CD14-positive monocyte (primary cell): ENCODE measurements at regions not wholly inside any gene's neighbourhood (a gene's known extent, or its start where the extent isn't known, plus 50 kb on each side); places are given as distances from the start of the nearest gene placed in this dataset.

Experiments
- DNase-seq, 3 donors: peaks; one replicate each; pipeline ENCODE4 v3.0.0-alpha.2; 2011 to 2022
- H2AFZ ChIP-seq: 2 replicates; pipeline ENCODE4 v1.6.0; 2012; ENCODE audit warnings: mild to moderate bottlenecking, low read depth, low read length, inconsistent platforms; ENCODE audit not compliant: insufficient read depth, poor library complexity, severe bottlenecking
- H3K27ac ChIP-seq, 2 donors: 1 replicate in 1 of 2; 2 replicates in 1 of 2; pipeline ENCODE4 v1.5.1; 2012 to 2013; ENCODE audit warnings: low read length in 2 of 2, control low read depth in 1 of 2, inconsistent platforms in 1 of 2, low read depth in 1 of 2, mild to moderate bottlenecking in 1 of 2
- H3K27me3 ChIP-seq, 2 donors: one replicate each; pipeline versions ENCODE4 v1.6.0 to v1.6.1; 2011 to 2013; ENCODE audit warnings: low read length in 2 of 2; ENCODE audit not compliant: control insufficient read depth in 2 of 2, insufficient read depth in 2 of 2
- H3K36me3 ChIP-seq, 2 donors: replicated peaks in 1 of 2; 1 replicate in 1 of 2; 2 replicates in 1 of 2; pipeline versions ENCODE4 v1.5.1 to v1.6.1; 2012 to 2013; ENCODE audit warnings: low read length in 2 of 2, control low read depth in 1 of 2, inconsistent platforms in 1 of 2, mild to moderate bottlenecking in 1 of 2; ENCODE audit not compliant: insufficient read depth in 2 of 2, control insufficient read depth in 1 of 2
- H3K4me1 ChIP-seq, 2 donors: 1 replicate in 1 of 2; 2 replicates in 1 of 2; pipeline versions ENCODE4 v1.5.1 to v1.6.1; 2012 to 2013; ENCODE audit warnings: low read length in 2 of 2, control low read depth in 1 of 2, inconsistent platforms in 1 of 2, mild to moderate bottlenecking in 1 of 2, moderate library complexity in 1 of 2; ENCODE audit not compliant: insufficient read depth in 2 of 2, control insufficient read depth in 1 of 2
- H3K4me2 ChIP-seq: replicated peaks from 2 replicates; pipeline ENCODE3; 2012; ENCODE audit warnings: low read length, moderate library complexity, mild to moderate bottlenecking; ENCODE audit not compliant: poor library complexity, severe bottlenecking; ENCODE audit errors: extremely low read depth
- H3K4me3 ChIP-seq, 3 experiments: fragments of 200-600 bp in 1 of 3; sonication (generic) in 1 of 3; replicated peaks in 1 of 3; 1 replicate in 2 of 3; 2 replicates in 1 of 3; pipeline ENCODE4 v1.5.1; 2011 to 2013; ENCODE audit warnings: low read length in 3 of 3, mild to moderate bottlenecking in 3 of 3, control low read depth in 2 of 3, low read depth in 2 of 3, inconsistent platforms in 1 of 3, moderate library complexity in 1 of 3
- H3K79me2 ChIP-seq: 2 replicates; pipeline ENCODE4 v1.6.0; 2012; ENCODE audit warnings: mild to moderate bottlenecking, control low read depth, inconsistent platforms, low read length, moderate library complexity; ENCODE audit not compliant: insufficient read depth
- H3K9ac ChIP-seq: 2 replicates; pipeline ENCODE4 v1.6.0; 2017; ENCODE audit warnings: low read length, mild to moderate bottlenecking; ENCODE audit not compliant: insufficient read depth, poor library complexity, severe bottlenecking
- H3K9me3 ChIP-seq, 2 donors: replicated peaks in 1 of 2; 1 replicate in 1 of 2; 2 replicates in 1 of 2; pipeline versions ENCODE4 v1.5.1 to v1.6.1; 2012 to 2013; ENCODE audit warnings: low read length in 2 of 2, control low read depth in 1 of 2; ENCODE audit not compliant: control insufficient read depth in 1 of 2, insufficient read depth in 1 of 2
- H4K20me1 ChIP-seq: 2 replicates; pipeline ENCODE4 v1.6.0; 2012; ENCODE audit warnings: mild to moderate bottlenecking, low read length, control low read depth, moderate library complexity; ENCODE audit not compliant: insufficient read depth
- H3K27ac Mint-ChIP-seq, 7 donors: one replicate each; pipeline ENCODE4 v1.8.0; 2020; ENCODE audit warnings: mild to moderate bottlenecking in 7 of 7, mixed read lengths in 7 of 7, moderate library complexity in 6 of 7, inconsistent platforms in 2 of 7
- H3K27me3 Mint-ChIP-seq, 3 donors: one replicate each; pipeline ENCODE4 v1.8.0; 2021 to 2022; ENCODE audit warnings: low read depth in 3 of 3, mild to moderate bottlenecking in 3 of 3, mixed read lengths in 3 of 3, moderate library complexity in 3 of 3, inconsistent platforms in 1 of 3
- H3K36me3 Mint-ChIP-seq, 2 donors: one replicate each; pipeline ENCODE4 v1.8.0; 2020; ENCODE audit warnings: mixed read lengths in 2 of 2, inconsistent platforms in 1 of 2, mild to moderate bottlenecking in 1 of 2
- H3K4me1 Mint-ChIP-seq: one replicate; pipeline ENCODE4 v1.8.0; 2020; ENCODE audit warnings: mild to moderate bottlenecking, mixed read lengths
- H3K4me3 Mint-ChIP-seq, 2 donors: one replicate each; pipeline ENCODE4 v1.8.0; 2020; ENCODE audit warnings: mild to moderate bottlenecking in 2 of 2, mixed read lengths in 2 of 2, moderate library complexity in 1 of 2
- H3K9me3 Mint-ChIP-seq, 7 donors: one replicate each; pipeline ENCODE4 v1.8.0; 2020 to 2022; ENCODE audit warnings: mixed read lengths in 7 of 7, mild to moderate bottlenecking in 6 of 7, moderate library complexity in 6 of 7, inconsistent platforms in 2 of 7
- CTCF ChIP-seq: fragments of 200-600 bp; IDR thresholded peaks from one replicate; pipeline ENCODE4 v1.8.0; 2022; ENCODE audit warnings: antibody characterized with exemption, mild to moderate bottlenecking
- WGBS: methylation state at CpG from one replicate; pipeline ENCODE4 v1.1.5; 2013; ENCODE audit warnings: missing lambda C conversion rate; ENCODE audit not compliant: insufficient coverage; 5-methylcytosine and 5-hydroxymethylcytosine counted together
- intact Hi-C, 2 donors: fragments of 100-400 bp; cut with micrococcal nuclease; formaldehyde crosslinking; loops; one replicate each; pipeline versions ENCODE4 v1.15.0 to v1.15.1; 2023

DNA sequence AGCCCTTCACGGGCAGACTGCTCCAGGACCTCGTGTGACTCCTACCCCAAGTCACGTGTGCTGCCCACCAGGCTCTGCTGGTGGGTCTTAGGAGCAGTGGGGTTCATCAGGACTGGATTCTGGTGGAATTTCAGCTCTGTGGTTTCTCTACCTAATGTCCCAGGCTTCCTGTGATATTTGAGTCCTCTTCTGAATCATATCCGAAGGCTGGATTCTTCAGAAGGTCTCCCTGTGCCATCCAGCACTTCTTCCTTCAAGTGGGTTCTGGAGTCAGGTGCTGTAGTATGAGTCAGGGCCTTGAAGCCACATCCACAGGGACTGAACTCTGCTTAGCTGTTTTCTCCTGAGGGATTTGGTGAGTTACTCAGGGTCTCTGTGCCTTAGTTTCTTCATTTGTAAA is 850.2 kb upstream of the CELF4 start:
- Mint-ChIP-seq H3K4me1 (no peaks in the 10 kb centered on the region), H3K4me3 (no peak overlapping the region), H3K27me3 (peaks cover 0 to 2% (median 1%) of the 10 kb centered on the region in 3 donors), H3K9me3 (peaks cover 0 to 5% (median 0%) of the 10 kb centered on the region in 7 donors), H3K27ac (no peak overlapping the region), H3K36me3 (no peaks in the 10 kb centered on the region)
- DNase-seq, result no peak
- Histone ChIP-seq H3K79me2 (no peaks in the 10 kb centered on the region), H3K27ac (no peak overlapping the region), H3K9me3 (no peaks in the 10 kb centered on the region), H3K27me3 (no peaks in the 10 kb centered on the region), H3K4me3 (no peak overlapping the region), H3K4me2 (no peak overlapping the region), H4K20me1 (no peaks in the 10 kb centered on the region), H3K36me3 (no peaks in the 10 kb centered on the region), H2AFZ (no peak overlapping the region), H3K4me1 (no peaks in the 10 kb centered on the region), H3K9ac (no peak overlapping the region)
- TF ChIP-seq CTCF, result no peak
- intact Hi-C loops, result no loop called here
- 89% methylated on average over 4 of the region's 4 CpGs for WGBS

GRCh38 chr18:38413193-38413592 is 847.6 kb upstream of the CELF4 start:
- 40% methylated on average over 1 of the region's 2 CpGs for WGBS
- Mint-ChIP-seq H3K27ac (no peak overlapping the region), H3K36me3 (no peaks in the 10 kb centered on the region), H3K27me3 (peaks cover 0 to 1% (median 0%) of the 10 kb centered on the region in 3 donors), H3K4me3 (no peak overlapping the region), H3K9me3 (peaks cover 0 to 11% (median 9%) of the 10 kb centered on the region in 7 donors), H3K4me1 (no peaks in the 10 kb centered on the region)
- DNase-seq, result no peak
- Histone ChIP-seq H4K20me1 (no peaks in the 10 kb centered on the region), H3K27ac (no peak overlapping the region), H3K4me1 (no peaks in the 10 kb centered on the region), H3K4me2 (no peak overlapping the region), H3K27me3 (no peaks in the 10 kb centered on the region), H3K4me3 (no peak overlapping the region), H3K36me3 (no peaks in the 10 kb centered on the region), H3K79me2 (no peaks in the 10 kb centered on the region), H3K9ac (no peak overlapping the region), H2AFZ (no peak overlapping the region), H3K9me3 (peaks cover 4 to 8% of the 10 kb centered on the region in 2 donors)
- intact Hi-C loops, result no loop called here
- no peak for TF ChIP-seq CTCF
